ENCODE measurements at regions not wholly inside any gene's neighbourhood (a gene's known extent, or its start where the extent isn't known, plus 50 kb on each side); places are given as distances from the start of the nearest gene placed in this dataset.

- no peak for TF ChIP-seq REST (IDR thresholded peaks at IDR 0.05; ENCODE audit: borderline replicate concordance)
- TF ChIP-seq REST (CRISPR knock-in tag; IDR thresholded peaks at IDR 0.05; ENCODE audit: low read depth) = no peak
- no peak for TF ChIP-seq ZNF133 (CRISPR knock-in tag; IDR thresholded peaks at IDR 0.05)
- TF ChIP-seq ZBTB1 (CRISPR knock-in tag; IDR thresholded peaks at IDR 0.05; ENCODE audit: borderline replicate concordance, low read depth) = no peak
- TF ChIP-seq KDM5B (IDR thresholded peaks at IDR 0.05; ENCODE audit: insufficient replicate concordance, low read depth, low read length) = no peak
- TF ChIP-seq NCOA6 (IDR thresholded peaks at IDR 0.05) = no peak
- TF ChIP-seq EWSR1 (IDR thresholded peaks at IDR 0.05; ENCODE audit: borderline replicate concordance, low read depth, partially characterized antibody) = no peak
- TF ChIP-seq NFXL1 (CRISPR knock-in tag; IDR thresholded peaks at IDR 0.05) = no peak
- no peak for TF ChIP-seq TCF15 (CRISPR knock-in tag; IDR thresholded peaks at IDR 0.05)
Observed at GRCh38 chrX:20742106-20742505, 475.4 kb upstream of the RPS6KA3 start (continued).

Measured in K562 (cell line).